HG02885 (cell line): ENCODE measurements at regions not wholly inside any gene's neighbourhood (a gene's known extent, or its start where the extent isn't known, plus 50 kb on each side); places are given as distances from the start of the nearest gene placed in this dataset.

ENCODE experiments used
- ATAC-seq: cut with Tn5 transposase; IDR thresholded peaks from one replicate; pipeline ENCODE4 v1.9.1; 2021; ENCODE audit warnings: mild to moderate bottlenecking; ENCODE audit not compliant: unreplicated experiment, poor library complexity

GRCh38 chr13:21814604-21815003, 143.7 kb downstream of the FGF9 start:
- no peak for ATAC-seq

GRCh38 chr13:21817878-21818277, 147.0 kb downstream of the FGF9 start:
- ATAC-seq, result no peak

- no peak for ATAC-seq
Measured at GRCh38 chr13:21822029-21822428, 151.2 kb downstream of the FGF9 start.

- no peak for ATAC-seq
Measured at GRCh38 chr13:21823416-21823815, 152.5 kb downstream of the FGF9 start.

GRCh38 chr13:21823949-21824348, 153.1 kb downstream of the FGF9 start:
- peak; percentile 45 for ATAC-seq

- ATAC-seq, result no peak
Measured at GRCh38 chr13:21825186-21825585, 154.3 kb downstream of the FGF9 start.

GRCh38 chr13:21825801-21826200, 154.9 kb downstream of the FGF9 start:
- no peak for ATAC-seq

GRCh38 chr13:21826214-21827015, 155.5 kb downstream of the FGF9 start:
- no peak for ATAC-seq

GRCh38 chr13:21831654-21832324, 160.9 kb downstream of the FGF9 start:
- ATAC-seq, result no peak

GRCh38 chr13:21833921-21834320, 163.0 kb downstream of the FGF9 start:
- ATAC-seq, result no peak

GRCh38 chr13:21834521-21834920, 163.6 kb downstream of the FGF9 start:
- ATAC-seq, result no peak

GRCh38 chr13:21837288-21837687, 166.4 kb downstream of the FGF9 start:
- no peak for ATAC-seq

- no peak for ATAC-seq
Measured at GRCh38 chr13:21837841-21838551, 167.1 kb downstream of the FGF9 start.

GRCh38 chr13:21846605-21847004, 175.7 kb downstream of the FGF9 start:
- no peak for ATAC-seq

- peak; percentile 93 for ATAC-seq
Measured at GRCh38 chr13:21849323-21849722, 178.4 kb downstream of the FGF9 start.

GRCh38 chr13:21850013-21851006, 179.4 kb downstream of the FGF9 start:
- ATAC-seq, result no peak

- ATAC-seq, result no peak
Measured at GRCh38 chr13:21852043-21852442, 181.2 kb downstream of the FGF9 start.

GRCh38 chr13:21853779-21854178, 182.9 kb downstream of the FGF9 start:
- ATAC-seq, result no peak

GRCh38 chr13:21868823-21869222, 197.9 kb downstream of the FGF9 start:
- no peak for ATAC-seq

- no peak for ATAC-seq
Measured at GRCh38 chr13:21871382-21871781, 200.5 kb downstream of the FGF9 start.
